SK-N-SH (cell line): ENCODE measurements at regions not wholly inside any gene's neighbourhood (a gene's known extent, or its start where the extent isn't known, plus 50 kb on each side); places are given as distances from the start of the nearest gene placed in this dataset.
"Not testable (repeated sequence)": the region's sequence is repeated elsewhere in the genome, so short reads cannot be mapped to it uniquely, and the experiment has no call there.

Source experiments
- CTCF ChIA-PET: fragments of 300-600, 350-600 bp; formaldehyde crosslinking; extraction: SDS; loops from one replicate; lab custom pipeline; 2021; lab: Yijun Ruan, JAX
- POLR2A ChIA-PET: fragments of 350-600 bp; sonication (Branson Sonifier 250); formaldehyde crosslinking; extraction: SDS; loops from one replicate; lab custom pipeline; 2020; ENCODE audit warnings: antibody characterized with exemption, inconsistent platforms; lab: Yijun Ruan, JAX
- DNase-seq: peaks from one replicate; pipeline ENCODE4 v3.0.0; 2012
- H2AFZ ChIP-seq: fragments of 200-600 bp; sonication (generic); 2 replicates; pipeline ENCODE4 v1.8.1; 2016; ENCODE audit warnings: antibody characterized with exemption, mild to moderate bottlenecking, low read depth
- H3F3A ChIP-seq: fragments of 200-600 bp; sonication (generic); replicated peaks from 2 replicates; pipeline ENCODE3; 2016; ENCODE audit warnings: antibody characterized with exemption, mild to moderate bottlenecking; ENCODE audit not compliant: insufficient read depth
- H3K27ac ChIP-seq, 2 experiments: fragments of 200-500 bp in 1 of 2; fragments of 200-600 bp in 1 of 2; sonication (Bioruptor generic) in 1 of 2; sonication (generic), shearing (Covaris generic) in 1 of 2; 2 replicates each; pipeline versions ENCODE4 v1.5.1 to v1.6.1; 2014 to 2016; ENCODE audit warnings: low read depth in 2 of 2, inconsistent platforms in 1 of 2, low read length in 1 of 2, mild to moderate bottlenecking in 1 of 2, mixed read lengths in 1 of 2
- H3K27me3 ChIP-seq: fragments of 200-600 bp; sonication (generic), shearing (Covaris generic); 2 replicates; pipeline ENCODE4 v1.6.1; 2016; ENCODE audit warnings: mixed run types; ENCODE audit not compliant: insufficient read depth
- H3K36me3 ChIP-seq, 2 experiments: fragments of 200-500 bp in 1 of 2; fragments of 200-600 bp in 1 of 2; sonication (Bioruptor generic) in 1 of 2; sonication (generic) in 1 of 2; replicated peaks in 1 of 2; 2 replicates each; pipeline versions ENCODE3 to v1.5.1; 2014 to 2016; ENCODE audit warnings: low read length in 1 of 2, mild to moderate bottlenecking in 1 of 2; ENCODE audit not compliant: insufficient read depth in 2 of 2, control insufficient read depth in 1 of 2
- H3K4me1 ChIP-seq, 2 experiments: fragments of 200-500 bp in 1 of 2; fragments of 200-600 bp in 1 of 2; sonication (Bioruptor generic) in 1 of 2; sonication (generic), shearing (Covaris generic) in 1 of 2; 2 replicates each; pipeline versions ENCODE4 v1.5.1 to v1.6.1; 2014 to 2016; ENCODE audit warnings: low read depth in 1 of 2, low read length in 1 of 2, mixed run types in 1 of 2; ENCODE audit not compliant: insufficient read depth in 2 of 2, control insufficient read depth in 1 of 2
- H3K4me2 ChIP-seq: fragments of 200-600 bp; sonication (generic), shearing (Covaris generic); 2 replicates; pipeline ENCODE4 v1.6.1; 2017; ENCODE audit warnings: mixed run types
- H3K4me3 ChIP-seq, 2 experiments: fragments of 200-500 bp in 1 of 2; fragments of 200-600 bp in 1 of 2; sonication (Bioruptor generic) in 1 of 2; sonication (generic), shearing (Covaris generic) in 1 of 2; 2 replicates each; pipeline versions ENCODE4 v1.5.1 to v1.8.1; 2014 to 2016; ENCODE audit warnings: low read depth in 2 of 2, inconsistent platforms in 1 of 2, low read length in 1 of 2, mild to moderate bottlenecking in 1 of 2, mixed read lengths in 1 of 2, moderate library complexity in 1 of 2
- H3K79me2 ChIP-seq: fragments of 200-600 bp; sonication (generic); 2 replicates; pipeline ENCODE4 v1.8.1; 2017; ENCODE audit warnings: mild to moderate bottlenecking; ENCODE audit not compliant: insufficient read depth
- H3K9ac ChIP-seq: fragments of 200-600 bp; sonication (generic); 2 replicates; pipeline ENCODE4 v1.6.1; 2017; ENCODE audit warnings: mixed run types
- H3K9me2 ChIP-seq: fragments of 200-600 bp; sonication (generic); 2 replicates; pipeline ENCODE4 v1.6.1; 2017; ENCODE audit warnings: mixed run types
- H3K9me3 ChIP-seq: fragments of 200-600 bp; sonication (generic); 2 replicates; pipeline ENCODE4 v1.6.1; 2017; ENCODE audit warnings: mixed run types, mild to moderate bottlenecking, moderate library complexity
- H4K20me1 ChIP-seq: fragments of 200-600 bp; sonication (generic); 2 replicates; pipeline ENCODE4 v1.6.1; 2017; ENCODE audit warnings: mild to moderate bottlenecking, mixed run types; ENCODE audit not compliant: insufficient read depth
- EP300 ChIP-seq, 2 experiments: IDR thresholded peaks; 2 replicates each; pipeline versions ENCODE4 v1.4.0 to v1.6.1; 2012; ENCODE audit warnings: borderline replicate concordance in 1 of 2, low read depth in 1 of 2, low read length in 1 of 2
- FOXJ3 ChIP-seq: sonication (generic); formaldehyde crosslinking; IDR thresholded peaks from 2 replicates; pipeline ENCODE4 v1.5.1; 2020; ENCODE audit warnings: mild to moderate bottlenecking, missing genetic modification reagents
- GABPA ChIP-seq: IDR thresholded peaks from 2 replicates; pipeline ENCODE4 v1.4.0; 2012; ENCODE audit warnings: low read depth, mild to moderate bottlenecking
- MXI1 ChIP-seq: IDR thresholded peaks from 2 replicates; pipeline ENCODE4 v1.6.1; 2012; ENCODE audit warnings: mild to moderate bottlenecking, low read depth, low read length, improper control_type of control experiment
- NFIC ChIP-seq: IDR thresholded peaks from 2 replicates; pipeline ENCODE4 v1.4.0; 2012; ENCODE audit warnings: borderline replicate concordance
- NRF1 ChIP-seq: IDR thresholded peaks from 2 replicates; pipeline ENCODE4 v1.6.1; 2012; ENCODE audit warnings: low read depth, mild to moderate bottlenecking, low read length
- RFX5 ChIP-seq: IDR thresholded peaks from 2 replicates; pipeline ENCODE4 v1.6.1; 2012; ENCODE audit warnings: mild to moderate bottlenecking, improper control_type of control experiment, low read length
- RXRA ChIP-seq: IDR thresholded peaks from 2 replicates; pipeline ENCODE4 v1.4.0; 2012; ENCODE audit warnings: low read depth, mild to moderate bottlenecking, borderline replicate concordance
- TEAD4 ChIP-seq: IDR thresholded peaks from 2 replicates; pipeline ENCODE4 v1.4.0; 2012; ENCODE audit warnings: mild to moderate bottlenecking, borderline replicate concordance; ENCODE audit not compliant: insufficient read depth
- WGBS: methylation state at CpG from one replicate; pipeline ENCODE4 v1.1.6; 2017; ENCODE audit warnings: low lambda C conversion rate; 5-methylcytosine and 5-hydroxymethylcytosine counted together
- TF ChIP-seq, protein P1 (sequence below): fragments of 150-350 bp; IDR thresholded peaks from 2 replicates; pipeline ENCODE4 v1.6.1; 2016; ENCODE audit warnings: mild to moderate bottlenecking, low read depth, low read length

DNA sequence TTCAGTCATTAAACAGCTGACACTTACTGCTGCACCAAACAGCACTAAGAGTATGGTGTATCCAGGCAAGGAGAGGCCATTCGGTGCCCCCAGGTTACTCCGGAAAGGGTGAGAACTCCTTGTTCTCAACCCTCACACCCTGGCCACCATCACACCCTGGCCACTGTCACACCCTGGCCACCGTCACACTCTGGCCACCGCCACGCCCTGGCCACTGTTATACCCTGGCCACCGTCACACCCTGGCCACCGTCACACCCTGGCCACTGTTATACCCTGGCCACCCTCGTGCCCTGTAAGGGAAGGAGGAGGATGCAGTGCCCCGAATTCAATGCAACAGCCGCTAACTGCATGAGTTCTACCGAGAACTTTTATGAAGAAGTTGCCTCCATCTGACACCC lies 644.4 kb downstream of the TBC1D22A start (continued):
- TF ChIP-seq NFIC (no peak), RFX5 (no peak)

DNA sequence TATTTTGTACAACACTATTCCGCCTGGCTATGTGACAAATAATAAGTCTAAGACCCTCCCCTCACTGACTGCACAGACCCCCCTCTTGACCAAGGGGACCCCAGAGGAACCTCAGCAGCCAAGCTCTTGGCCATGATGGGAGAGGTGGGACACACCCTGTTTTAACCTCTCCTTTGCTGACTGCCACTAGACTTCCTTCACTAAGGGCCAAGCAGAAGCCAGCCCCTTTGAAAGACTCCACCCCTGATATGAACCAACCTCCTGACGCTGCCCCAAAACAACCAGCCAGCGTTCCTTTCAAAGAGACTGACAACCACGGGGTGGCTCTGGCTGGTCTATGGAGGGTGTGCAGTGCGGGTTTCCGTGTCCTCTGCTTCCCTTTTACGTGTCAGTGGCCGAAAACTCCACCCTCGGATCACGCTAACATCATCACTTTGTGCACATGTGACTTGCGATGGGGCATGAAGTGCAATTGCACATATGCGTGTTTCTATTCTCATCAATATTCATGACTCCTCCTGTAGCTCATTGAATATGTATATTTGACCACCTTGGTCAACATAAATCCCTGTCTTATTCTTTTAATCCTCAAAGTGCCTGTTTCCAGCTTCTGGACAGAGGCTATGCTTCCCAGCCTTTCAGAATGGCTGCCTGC lies 643.9 kb downstream of the TBC1D22A start:
- Histone ChIP-seq H3K27ac (no peak overlapping the region), H3K27me3 (peaks cover 33% of the 10 kb centered on the region; the same call in 1 of the 2 replicates), H4K20me1 (no peaks in the 10 kb centered on the region), H3K9ac (no peak overlapping the region), H3K36me3 (no peaks in the 10 kb centered on the region), H3K9me2 (no peaks in the 10 kb centered on the region), H3K4me3 (no peak overlapping the region), H3F3A (no peaks in the 10 kb centered on the region), H3K4me2 (no peak overlapping the region), H3K79me2 (no peaks in the 10 kb centered on the region), H3K9me3 (no peaks in the 10 kb centered on the region), H3K4me1 (no peaks in the 10 kb centered on the region; a peak in 1 of 4 replicates), H2AFZ (no peak overlapping the region)
- CTCF ChIA-PET = no interaction called here
- POLR2A ChIA-PET = no interaction called here
- DNase-seq = no peak
- WGBS = 20% methylated on average over 12 of the region's 12 CpGs
- TF ChIP-seq TEAD4 (no peak), EP300 (IDR thresholded peaks at IDR 0.05; ENCODE audit: borderline replicate concordance in 1 of 2, low read depth in 1 of 2, low read length in 1 of 2) (no peak), RFX5 (no peak), RXRA (no peak), MXI1 (no peak), FOXJ3 (CRISPR knock-in tag) (no peak), NRF1 (no peak), GABPA (no peak)
- TF ChIP-seq, protein P1, sequence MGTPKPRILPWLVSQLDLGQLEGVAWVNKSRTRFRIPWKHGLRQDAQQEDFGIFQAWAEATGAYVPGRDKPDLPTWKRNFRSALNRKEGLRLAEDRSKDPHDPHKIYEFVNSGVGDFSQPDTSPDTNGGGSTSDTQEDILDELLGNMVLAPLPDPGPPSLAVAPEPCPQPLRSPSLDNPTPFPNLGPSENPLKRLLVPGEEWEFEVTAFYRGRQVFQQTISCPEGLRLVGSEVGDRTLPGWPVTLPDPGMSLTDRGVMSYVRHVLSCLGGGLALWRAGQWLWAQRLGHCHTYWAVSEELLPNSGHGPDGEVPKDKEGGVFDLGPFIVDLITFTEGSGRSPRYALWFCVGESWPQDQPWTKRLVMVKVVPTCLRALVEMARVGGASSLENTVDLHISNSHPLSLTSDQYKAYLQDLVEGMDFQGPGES = no peak

DNA sequence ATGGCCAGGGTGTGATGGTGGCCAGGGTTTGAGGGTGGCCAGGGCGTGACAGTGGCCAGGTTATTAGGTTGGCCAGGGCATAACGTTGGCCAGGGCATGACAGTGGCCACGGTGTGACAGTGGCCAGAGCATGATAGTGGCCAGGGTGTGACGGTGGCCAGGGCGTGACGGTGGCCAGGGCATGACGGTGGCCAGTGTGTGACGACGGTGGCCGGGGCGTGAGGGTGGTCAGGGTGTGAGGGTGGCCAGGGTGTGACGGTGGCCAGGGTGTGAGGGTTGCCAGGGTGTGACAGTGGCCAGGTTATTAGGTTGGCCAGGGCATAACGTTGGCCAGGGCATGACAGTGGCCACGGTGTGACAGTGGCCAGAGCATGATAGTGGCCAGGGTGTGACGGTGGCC lies 642.8 kb downstream of the TBC1D22A start:
- 34% methylated on average over 14 of the region's 15 CpGs for WGBS
- H3K9ac ChIP-seq, H3F3A ChIP-seq, H3K27ac ChIP-seq, H3K9me3 ChIP-seq, H3K4me1 ChIP-seq, H3K4me2 ChIP-seq, H3K36me3 ChIP-seq, DNase-seq, H4K20me1 ChIP-seq, CTCF ChIA-PET, H3K79me2 ChIP-seq, H3K4me3 ChIP-seq, H2AFZ ChIP-seq, POLR2A ChIA-PET, H3K9me2 ChIP-seq: not testable (repeated sequence)
- peaks cover 40% of the 10 kb centered on the region; the same call in 1 of the 2 replicates for H3K27me3 ChIP-seq
